ENCODE measurements at regions not wholly inside any gene's neighbourhood (a gene's known extent, or its start where the extent isn't known, plus 50 kb on each side); places are given as distances from the start of the nearest gene placed in this dataset.

DNA sequence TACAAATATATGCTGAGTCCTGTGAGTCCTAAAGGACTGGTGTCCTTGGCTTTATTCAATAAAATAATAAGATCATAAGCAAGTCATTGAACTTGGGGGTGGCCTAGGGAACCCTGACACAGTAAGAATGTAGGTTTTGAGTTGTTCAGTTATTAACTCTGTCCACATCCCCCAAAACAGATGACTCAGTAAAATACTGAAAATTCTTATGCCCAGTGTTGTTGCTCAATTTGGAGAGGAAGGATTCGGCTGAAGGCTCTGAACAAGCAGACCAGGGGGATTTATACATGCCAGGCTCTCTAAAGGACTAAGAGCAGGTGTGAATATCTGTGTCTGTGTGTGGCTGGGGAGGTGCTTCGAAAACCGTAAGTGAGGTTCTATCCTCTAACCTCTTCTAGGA, 173.7 kb downstream of the RMI1 start:
- no peaks in the 10 kb centered on the region for H3K27me3 ChIP-seq (ENCODE audit: control insufficient read depth, insufficient read depth, low read length)
- no peak overlapping the region for H3K27ac ChIP-seq (ENCODE audit: low read depth in 2 of 2, low read length in 2 of 2)
- H3K4me3 ChIP-seq (ENCODE audit: low read length in 3 of 3) = no peak overlapping the region
- no peak overlapping the region for H3K9ac ChIP-seq (ENCODE audit: low read length in 3 of 3)
- FAIRE-seq = no peak
- no peaks in the 10 kb centered on the region for H3K9me3 ChIP-seq (ENCODE audit: control insufficient read depth in 2 of 3, insufficient read depth in 1 of 3, low read length in 3 of 3)
- DNase-seq = no peak
- TF ChIP-seq, protein P1, sequence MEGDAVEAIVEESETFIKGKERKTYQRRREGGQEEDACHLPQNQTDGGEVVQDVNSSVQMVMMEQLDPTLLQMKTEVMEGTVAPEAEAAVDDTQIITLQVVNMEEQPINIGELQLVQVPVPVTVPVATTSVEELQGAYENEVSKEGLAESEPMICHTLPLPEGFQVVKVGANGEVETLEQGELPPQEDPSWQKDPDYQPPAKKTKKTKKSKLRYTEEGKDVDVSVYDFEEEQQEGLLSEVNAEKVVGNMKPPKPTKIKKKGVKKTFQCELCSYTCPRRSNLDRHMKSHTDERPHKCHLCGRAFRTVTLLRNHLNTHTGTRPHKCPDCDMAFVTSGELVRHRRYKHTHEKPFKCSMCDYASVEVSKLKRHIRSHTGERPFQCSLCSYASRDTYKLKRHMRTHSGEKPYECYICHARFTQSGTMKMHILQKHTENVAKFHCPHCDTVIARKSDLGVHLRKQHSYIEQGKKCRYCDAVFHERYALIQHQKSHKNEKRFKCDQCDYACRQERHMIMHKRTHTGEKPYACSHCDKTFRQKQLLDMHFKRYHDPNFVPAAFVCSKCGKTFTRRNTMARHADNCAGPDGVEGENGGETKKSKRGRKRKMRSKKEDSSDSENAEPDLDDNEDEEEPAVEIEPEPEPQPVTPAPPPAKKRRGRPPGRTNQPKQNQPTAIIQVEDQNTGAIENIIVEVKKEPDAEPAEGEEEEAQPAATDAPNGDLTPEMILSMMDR (IDR thresholded peaks at IDR 0.05; ENCODE audit: borderline replicate concordance, extremely low read depth, insufficient read depth) = no peak
- intact Hi-C loops (cut with DNase I) = no loop called here
- H3K36me3 ChIP-seq (ENCODE audit: control insufficient read depth in 2 of 3, insufficient read depth in 3 of 3, low read length in 3 of 3) = no peaks in the 10 kb centered on the region
- H3K4me1 ChIP-seq (ENCODE audit: control insufficient read depth in 2 of 3, insufficient read depth in 2 of 3, low read depth in 1 of 3, low read length in 3 of 3) = no peaks in the 10 kb centered on the region

DNA sequence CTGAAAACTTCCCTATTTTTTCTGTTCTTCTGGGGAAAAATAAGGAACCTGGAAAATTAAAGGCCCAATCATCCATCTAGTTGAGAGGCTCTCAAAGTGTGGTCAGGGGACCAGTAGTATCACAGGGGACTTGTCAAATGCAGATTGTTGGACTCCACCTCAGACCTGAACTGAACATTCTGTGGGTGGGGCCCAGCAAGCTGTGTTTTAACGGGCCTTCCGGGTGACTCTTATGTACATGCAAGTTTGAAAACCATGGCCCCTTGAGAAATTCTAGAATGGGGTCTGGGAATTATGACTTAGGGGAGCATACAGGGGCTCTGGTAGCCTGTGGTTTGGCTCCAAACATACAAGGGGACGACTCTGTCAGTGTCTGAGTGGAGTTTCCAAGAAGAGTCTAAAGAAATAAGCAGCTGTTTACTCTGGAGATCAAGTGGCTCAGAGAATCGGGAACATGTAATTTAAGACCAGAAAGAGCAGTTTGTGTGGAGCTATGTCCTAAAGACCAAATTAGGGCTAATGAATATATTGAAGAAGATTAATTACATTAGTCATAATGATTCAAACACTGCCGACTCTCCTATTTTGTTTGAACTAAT, 177.4 kb downstream of the SLC28A3 start:
- DNase-seq (peak in 2 of 5 donors; percentile 60 to 63), FAIRE-seq (no peak)
- TF ChIP-seq, protein P1 (IDR thresholded peaks at IDR 0.05; ENCODE audit: borderline replicate concordance, extremely low read depth, insufficient read depth) = no peak
- Histone ChIP-seq H3K36me3 (ENCODE audit: control insufficient read depth in 2 of 3, insufficient read depth in 3 of 3, low read length in 3 of 3) (no peaks in the 10 kb centered on the region), H3K27ac (ENCODE audit: low read depth in 2 of 2, low read length in 2 of 2) (no peak overlapping the region), H3K9ac (ENCODE audit: low read length in 3 of 3) (no peak overlapping the region), H3K9me3 (ENCODE audit: control insufficient read depth in 2 of 3, insufficient read depth in 1 of 3, low read length in 3 of 3) (no peaks in the 10 kb centered on the region), H3K4me1 (ENCODE audit: control insufficient read depth in 2 of 3, insufficient read depth in 2 of 3, low read depth in 1 of 3, low read length in 3 of 3) (no peaks in the 10 kb centered on the region), H3K4me3 (ENCODE audit: low read length in 3 of 3) (no peak overlapping the region), H3K27me3 (ENCODE audit: control insufficient read depth, insufficient read depth, low read length) (no peaks in the 10 kb centered on the region)
- intact Hi-C loops (cut with DNase I) = no loop called here

DNA sequence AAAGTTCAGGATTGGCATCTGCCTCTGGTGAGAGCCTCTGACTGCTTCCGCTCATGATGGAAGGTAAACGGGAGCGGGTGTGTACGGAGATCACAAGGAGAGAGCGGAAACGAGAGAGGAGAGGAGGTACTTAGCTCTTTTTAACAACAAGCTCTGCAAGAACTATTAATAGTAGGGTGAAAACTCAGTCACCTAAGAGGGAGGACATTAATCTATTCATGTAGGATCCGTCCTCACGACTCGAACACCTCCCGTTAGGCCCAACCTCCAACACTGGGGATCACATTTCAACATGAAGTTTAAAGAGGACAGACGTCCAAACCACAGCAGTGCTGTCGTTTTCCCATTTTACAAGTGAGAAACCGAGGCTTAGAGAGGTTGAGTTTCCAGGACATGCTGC, 173.7 kb downstream of the SLC28A3 start:
- H3K9me3 ChIP-seq (ENCODE audit: control insufficient read depth in 2 of 3, insufficient read depth in 1 of 3, low read length in 3 of 3) = no peaks in the 10 kb centered on the region
- no peak overlapping the region for H3K9ac ChIP-seq (ENCODE audit: low read length in 3 of 3)
- peaks cover 0 to 8% (median 3%) of the 10 kb centered on the region in 3 donors for H3K4me1 ChIP-seq (ENCODE audit: control insufficient read depth in 2 of 3, insufficient read depth in 2 of 3, low read depth in 1 of 3, low read length in 3 of 3)
- H3K4me3 ChIP-seq (ENCODE audit: low read length in 3 of 3) = no peak overlapping the region
- TF ChIP-seq, protein P1 (IDR thresholded peaks at IDR 0.05; ENCODE audit: borderline replicate concordance, extremely low read depth, insufficient read depth) = no peak
- no peak for FAIRE-seq
- no peak overlapping the region for H3K27ac ChIP-seq (ENCODE audit: low read depth in 2 of 2, low read length in 2 of 2)
- no peaks in the 10 kb centered on the region for H3K27me3 ChIP-seq (ENCODE audit: control insufficient read depth, insufficient read depth, low read length)
- intact Hi-C loops (cut with DNase I) = no loop called here
- H3K36me3 ChIP-seq (ENCODE audit: control insufficient read depth in 2 of 3, insufficient read depth in 3 of 3, low read length in 3 of 3) = no peaks in the 10 kb centered on the region
- DNase-seq = no peak

DNA sequence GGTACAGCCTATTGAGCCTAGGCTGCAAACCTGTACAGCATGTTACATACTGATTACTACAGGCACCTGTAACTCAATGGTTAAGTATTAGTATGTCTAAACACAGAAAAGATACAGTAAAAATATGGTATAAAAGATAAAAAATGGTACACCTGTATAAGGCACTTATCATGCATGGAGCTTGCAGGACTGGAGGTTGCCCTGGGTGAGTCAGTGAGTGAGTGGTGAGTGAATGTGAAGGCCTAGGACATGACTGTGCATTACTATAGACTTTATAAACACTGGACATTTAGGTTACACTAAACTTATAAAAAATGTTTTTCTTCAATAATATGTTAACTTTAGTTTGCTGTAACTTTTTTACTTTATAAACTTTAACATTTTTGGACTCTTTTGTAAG, 171.3 kb downstream of the SLC28A3 start:
- Histone ChIP-seq H3K27me3 (ENCODE audit: control insufficient read depth, insufficient read depth, low read length) (no peaks in the 10 kb centered on the region), H3K4me3 (ENCODE audit: low read length in 3 of 3) (no peak overlapping the region), H3K9ac (ENCODE audit: low read length in 3 of 3) (no peak overlapping the region), H3K9me3 (ENCODE audit: control insufficient read depth in 2 of 3, insufficient read depth in 1 of 3, low read length in 3 of 3) (no peaks in the 10 kb centered on the region), H3K36me3 (ENCODE audit: control insufficient read depth in 2 of 3, insufficient read depth in 3 of 3, low read length in 3 of 3) (no peaks in the 10 kb centered on the region), H3K27ac (ENCODE audit: low read depth in 2 of 2, low read length in 2 of 2) (no peak overlapping the region), H3K4me1 (ENCODE audit: control insufficient read depth in 2 of 3, insufficient read depth in 2 of 3, low read depth in 1 of 3, low read length in 3 of 3) (peaks cover 0 to 8% (median 3%) of the 10 kb centered on the region in 3 donors)
- DNase-seq = no peak
- intact Hi-C loops (cut with DNase I) = no loop called here
- TF ChIP-seq, protein P1 (IDR thresholded peaks at IDR 0.05; ENCODE audit: borderline replicate concordance, extremely low read depth, insufficient read depth) = no peak
- FAIRE-seq = no peak

All from kidney (tissue), 13 donors.